Right lobe of liver (tissue), 6 donors: ENCODE measurements at regions not wholly inside any gene's neighbourhood (a gene's known extent, or its start where the extent isn't known, plus 50 kb on each side); places are given as distances from the start of the nearest gene placed in this dataset.
A peak's percentile ranks its signal among the peaks of the same experiment; 100 is the strongest.

Experiments
- ATAC-seq, 4 donors: fragments of 200-7000 bp; cut with Tn5 transposase; one replicate each; pipeline ENCODE4 v1.9.1; 2020; ENCODE audit warnings: mild to moderate bottlenecking in 4 of 4, moderate library complexity in 4 of 4
- DNase-seq, 3 donors: peaks; one replicate each; pipeline ENCODE4 v3.0.0-alpha.2; 2020
- H3K27ac ChIP-seq, 3 donors: fragments of 200-600 bp; one replicate each; pipeline ENCODE4 v1.8.0; 2022
- H3K27me3 ChIP-seq, 2 donors: fragments of 200-600 bp; one replicate each; pipeline ENCODE4 v1.8.0; 2022
- H3K36me3 ChIP-seq, 4 donors: fragments of 200-600 bp; sonication (generic) in 1 of 4; one replicate each; pipeline versions ENCODE4 v1.5.1 to v1.8.0; 2017 to 2022; ENCODE audit warnings: control low read depth in 1 of 4
- H3K4me1 ChIP-seq, 4 donors: fragments of 200-600 bp; sonication (generic) in 1 of 4; one replicate each; pipeline versions ENCODE4 v1.5.1 to v1.8.0; 2017 to 2022; ENCODE audit warnings: control low read depth in 1 of 4
- H3K4me3 ChIP-seq, 3 donors: fragments of 200-600 bp; one replicate each; pipeline ENCODE4 v1.8.0; 2022
- H3K9me3 ChIP-seq, 4 donors: fragments of 200-600 bp; sonication (generic) in 1 of 4; one replicate each; pipeline versions ENCODE4 v1.5.1 to v1.8.0; 2017 to 2022; ENCODE audit warnings: control low read depth in 1 of 4
- POLR2A ChIP-seq: fragments of 450-650 bp; IDR thresholded peaks from one replicate; pipeline ENCODE4 v1.6.1; 2017; ENCODE audit warnings: antibody characterized with exemption, mild to moderate bottlenecking
- WGBS: methylation state at CpG from one replicate; pipeline ENCODE4 v1.1.6; 2018; ENCODE audit warnings: low coverage, low lambda C conversion rate; ENCODE audit not compliant: insufficient coverage; ENCODE audit errors: missing lambda C conversion rate; 5-methylcytosine and 5-hydroxymethylcytosine counted together
- intact Hi-C, 2 donors: fragments of 100-400 bp; cut with DNase I; formaldehyde crosslinking; loops; one replicate each; pipeline versions ENCODE4 v1.11.2 to v1.14.1; 2022
- TF ChIP-seq, protein P1 (sequence below), 4 donors: fragments of 200-600 bp in 3 of 4; fragments of 450-650 bp in 1 of 4; IDR thresholded peaks; one replicate each; pipeline versions ENCODE4 v1.5.1 to v1.8.0; 2016 to 2022; ENCODE audit warnings: antibody characterized with exemption in 4 of 4, mild to moderate bottlenecking in 2 of 4
- donor health status: DM: no; HTN: yes; CAD: no.
- donor health status: DM: no; HTN: no; CAD: no.
- donor health status: DM: no; HTN: no; CAD: no.
- donor health status: DM: no; HTN: yes; CAD: no.
- donor health status: DM: no; HTN: yes; CAD: no.

- H3K27me3 ChIP-seq, result no peaks in the 10 kb centered on the region
- H3K4me3 ChIP-seq, result no peak overlapping the region
- TF ChIP-seq, protein P1, sequence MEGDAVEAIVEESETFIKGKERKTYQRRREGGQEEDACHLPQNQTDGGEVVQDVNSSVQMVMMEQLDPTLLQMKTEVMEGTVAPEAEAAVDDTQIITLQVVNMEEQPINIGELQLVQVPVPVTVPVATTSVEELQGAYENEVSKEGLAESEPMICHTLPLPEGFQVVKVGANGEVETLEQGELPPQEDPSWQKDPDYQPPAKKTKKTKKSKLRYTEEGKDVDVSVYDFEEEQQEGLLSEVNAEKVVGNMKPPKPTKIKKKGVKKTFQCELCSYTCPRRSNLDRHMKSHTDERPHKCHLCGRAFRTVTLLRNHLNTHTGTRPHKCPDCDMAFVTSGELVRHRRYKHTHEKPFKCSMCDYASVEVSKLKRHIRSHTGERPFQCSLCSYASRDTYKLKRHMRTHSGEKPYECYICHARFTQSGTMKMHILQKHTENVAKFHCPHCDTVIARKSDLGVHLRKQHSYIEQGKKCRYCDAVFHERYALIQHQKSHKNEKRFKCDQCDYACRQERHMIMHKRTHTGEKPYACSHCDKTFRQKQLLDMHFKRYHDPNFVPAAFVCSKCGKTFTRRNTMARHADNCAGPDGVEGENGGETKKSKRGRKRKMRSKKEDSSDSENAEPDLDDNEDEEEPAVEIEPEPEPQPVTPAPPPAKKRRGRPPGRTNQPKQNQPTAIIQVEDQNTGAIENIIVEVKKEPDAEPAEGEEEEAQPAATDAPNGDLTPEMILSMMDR (IDR thresholded peaks at IDR 0.05), result no peak
- TF ChIP-seq POLR2A, result no peak
- ATAC-seq (no peak), DNase-seq (no peak)
- no peaks in the 10 kb centered on the region for H3K36me3 ChIP-seq
- H3K27ac ChIP-seq, result no peak overlapping the region
- 64% methylated on average over 3 of the region's 3 CpGs for WGBS
- H3K4me1 ChIP-seq, result no peaks in the 10 kb centered on the region
- no peaks in the 10 kb centered on the region for H3K9me3 ChIP-seq
- intact Hi-C loops, result loop anchor here in 1 of 2 donors (5.0 kb wide), 1 partner anchor 64 kb away; no protein-coding TSS in a partner anchor
Measured at GRCh38 chr4:74878323-74878722, 54.6 kb upstream of the PARM1 start.

DNA sequence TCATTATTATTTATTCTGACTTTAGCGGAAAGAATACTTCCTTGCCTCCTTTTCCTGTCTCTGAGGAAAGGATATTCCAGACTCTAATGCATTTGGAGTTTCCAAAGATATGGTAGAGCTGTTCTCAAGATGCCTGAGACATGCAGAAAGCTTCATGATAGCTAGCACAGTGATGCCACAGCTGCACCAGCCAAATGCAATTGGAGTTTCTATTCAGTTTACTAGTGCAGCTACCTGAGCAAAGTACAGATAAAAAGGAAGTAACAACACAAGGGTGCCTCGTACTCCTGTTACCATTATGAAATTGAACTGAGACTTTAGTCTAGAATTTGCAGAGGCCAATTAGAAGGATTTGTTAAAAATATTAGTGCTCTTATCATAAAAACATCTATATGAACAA, 57.5 kb upstream of the PARM1 start:
- H3K4me3 ChIP-seq, result no peak overlapping the region
- no peak overlapping the region for H3K27ac ChIP-seq
- H3K27me3 ChIP-seq, result peaks cover 0 to 6% of the 10 kb centered on the region in 2 donors
- H3K4me1 ChIP-seq, result no peaks in the 10 kb centered on the region
- H3K9me3 ChIP-seq, result no peaks in the 10 kb centered on the region
- 43% methylated on average over 2 of the region's 2 CpGs for WGBS
- ATAC-seq (peak; percentile 21 to 65 (median 38)), DNase-seq (no peak)
- no peak for TF ChIP-seq POLR2A
- TF ChIP-seq, protein P1 (IDR thresholded peaks at IDR 0.05), result no peak
- intact Hi-C loops, result loop anchor here in 1 of 2 donors (5.0 kb wide), 1 partner anchor 67 kb away; no protein-coding TSS in a partner anchor
- H3K36me3 ChIP-seq, result no peaks in the 10 kb centered on the region

GRCh38 chr4:74874753-74875367, 58.1 kb upstream of the PARM1 start:
- WGBS, result 6% methylated on average over 1 of the region's 1 CpG
- DNase-seq, result peak in 1 of 3 donors; percentile 47
- no peak overlapping the region for H3K27ac ChIP-seq
- H3K9me3 ChIP-seq, result no peaks in the 10 kb centered on the region
- no peak overlapping the region for H3K4me3 ChIP-seq
- peak; percentile 90 to 98 (median 94) for ATAC-seq
- H3K36me3 ChIP-seq, result no peaks in the 10 kb centered on the region
- no peaks in the 10 kb centered on the region for H3K4me1 ChIP-seq
- H3K27me3 ChIP-seq, result peaks cover 0 to 6% of the 10 kb centered on the region in 2 donors
- TF ChIP-seq, protein P1 (IDR thresholded peaks at IDR 0.05), result peak; percentile 76 to 98 (median 93)
- TF ChIP-seq POLR2A, result no peak
- intact Hi-C loops, result loop anchor here in 1 of 2 donors (5.0 kb wide), 1 partner anchor 67 kb away; no protein-coding TSS in a partner anchor

DNA sequence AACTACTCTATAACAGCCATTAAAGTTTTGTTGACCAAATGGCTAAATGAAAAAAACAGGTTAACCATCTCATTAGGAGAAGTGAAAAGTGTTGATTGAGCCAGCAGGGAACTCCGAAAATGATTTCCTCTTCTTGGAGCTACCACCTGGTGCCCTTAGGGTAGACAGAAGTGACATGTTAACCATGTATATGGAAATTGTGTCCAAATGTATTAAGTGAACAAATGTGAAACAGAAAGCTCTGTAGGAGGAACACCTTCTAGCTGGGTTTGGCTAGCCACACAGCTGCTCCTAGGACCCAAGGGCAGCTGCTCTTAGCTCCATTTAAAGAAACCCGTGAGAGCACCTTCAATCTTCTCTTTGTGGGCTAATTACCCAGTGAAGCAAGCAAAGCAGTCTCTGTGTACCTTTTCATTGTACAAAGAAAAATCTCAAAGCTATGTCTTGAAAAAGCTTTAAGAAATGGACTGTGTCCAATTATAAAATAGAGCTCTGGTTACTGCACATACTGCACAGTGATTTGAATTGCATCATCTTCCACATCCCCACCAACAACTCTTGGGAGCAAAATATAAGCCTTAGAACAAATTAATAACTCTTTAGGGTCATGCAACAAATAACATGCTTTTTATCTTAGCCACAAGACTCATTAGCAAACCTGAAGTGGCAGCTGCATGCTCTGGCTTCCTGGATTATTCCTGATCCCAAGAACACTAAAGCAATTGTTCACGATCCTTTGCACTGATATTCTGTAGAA, 59.2 kb upstream of the PARM1 start:
- no peaks in the 10 kb centered on the region for H3K9me3 ChIP-seq
- ATAC-seq, result no peak
- no peaks in the 10 kb centered on the region for H3K4me1 ChIP-seq
- 57% methylated on average over 3 of the region's 3 CpGs for whole genome bisulfite sequencing
- intact Hi-C loops, result no loop called here
- no peak overlapping the region for H3K4me3 ChIP-seq
- no peak for TF ChIP-seq POLR2A
- TF ChIP-seq, protein P1 (IDR thresholded peaks at IDR 0.05), result no peak
- no peaks in the 10 kb centered on the region for H3K36me3 ChIP-seq
- peaks cover 0 to 6% of the 10 kb centered on the region in 2 donors for H3K27me3 ChIP-seq
- no peak for DNase-seq
- no peak overlapping the region for H3K27ac ChIP-seq
